ENCODE measurements at regions not wholly inside any gene's neighbourhood (a gene's known extent, or its start where the extent isn't known, plus 50 kb on each side); places are given as distances from the start of the nearest gene placed in this dataset.

- TF ChIP-seq POLR2AphosphoS5 (IDR thresholded peaks at IDR 0.05; ENCODE audit: low read depth, low read length) (no peak), TAF1 (IDR thresholded peaks at IDR 0.05; ENCODE audit: low read depth, low read length) (no peak), PAX5 (IDR thresholded peaks at IDR 0.05; ENCODE audit: insufficient read depth, low read length, severe bottlenecking) (no peak), POLR2A (IDR thresholded peaks at IDR 0.05; ENCODE audit: low read depth, low read length) (no peak), SPI1 (IDR thresholded peaks at IDR 0.05; ENCODE audit: low read depth, low read length) (no peak), POU2F2 (IDR thresholded peaks at IDR 0.05; ENCODE audit: low read depth, low read length) (no peak)
Measured at GRCh38 chr10:44467090-44467489, 82.2 kb upstream of the CXCL12 start.

Data from GM12891 (cell line).